GM23338 (cell line): ENCODE measurements at regions not wholly inside any gene's neighbourhood (a gene's known extent, or its start where the extent isn't known, plus 50 kb on each side); places are given as distances from the start of the nearest gene placed in this dataset.

ENCODE experiments used
- CREB1 ChIP-seq: fragments of 250-450 bp; sonication (Bioruptor Pico); IDR thresholded peaks from 2 replicates; pipeline ENCODE4 v1.5.0; 2020; ENCODE audit warnings: low read depth, mild to moderate bottlenecking, moderate library complexity
- EZH2 ChIP-seq: fragments of 200-600 bp; sonication (generic); IDR thresholded peaks from one replicate; pipeline ENCODE4 v1.8.0; 2017; ENCODE audit warnings: antibody characterized with exemption, mild to moderate bottlenecking, low read depth; ENCODE audit not compliant: unreplicated experiment
- EZH2phosphoT487 ChIP-seq: fragments of 200-600 bp; sonication (generic); IDR thresholded peaks from one replicate; pipeline ENCODE4 v1.8.1; 2018; ENCODE audit warnings: antibody characterized with exemption; ENCODE audit not compliant: unreplicated experiment
- JUNB ChIP-seq: IDR thresholded peaks from one replicate; pipeline ENCODE4 v1.6.1; 2016; ENCODE audit warnings: antibody characterized with exemption; ENCODE audit not compliant: unreplicated experiment
- NANOG ChIP-seq: IDR thresholded peaks from 2 replicates; pipeline ENCODE4 v1.6.1; 2016; ENCODE audit warnings: antibody characterized with exemption, borderline replicate concordance
- POLR2AphosphoS5 ChIP-seq: IDR thresholded peaks from 2 replicates; pipeline ENCODE4 v1.6.1; 2016; ENCODE audit warnings: antibody characterized with exemption, low read depth
- STAT1 ChIP-seq: IDR thresholded peaks from one replicate; pipeline ENCODE4 v1.6.1; 2016; ENCODE audit warnings: antibody characterized with exemption; ENCODE audit not compliant: unreplicated experiment
- ZNF331 ChIP-seq: fragments of 250-450 bp; sonication (Bioruptor Pico); IDR thresholded peaks from 2 replicates; pipeline ENCODE4 v1.5.0; 2020; ENCODE audit warnings: low read depth, mild to moderate bottlenecking, moderate library complexity
- TF ChIP-seq, protein P1 (sequence below), 2 experiments: fragments of 200-600 bp in 1 of 2; sonication (generic) in 1 of 2; conservative IDR thresholded peaks; 2 replicates each; pipeline versions ENCODE4 v1.5.1 to v1.6.1; 2016 to 2017; ENCODE audit warnings: antibody characterized with exemption in 2 of 2, low read depth in 2 of 2, mild to moderate bottlenecking in 2 of 2, moderate library complexity in 1 of 2
- TF ChIP-seq, protein P2 (sequence below): IDR thresholded peaks from one replicate; pipeline ENCODE4 v1.6.1; 2018; ENCODE audit warnings: antibody characterized with exemption; ENCODE audit not compliant: unreplicated experiment
- TF ChIP-seq, protein P3 (sequence below): IDR thresholded peaks from 2 replicates; pipeline ENCODE4 v1.6.1; 2016; ENCODE audit warnings: antibody characterized with exemption
- TF ChIP-seq, protein P4 (sequence below): fragments of 250-450 bp; sonication (Bioruptor Pico); IDR thresholded peaks from 2 replicates; pipeline ENCODE4 v1.5.0; 2020; ENCODE audit warnings: mild to moderate bottlenecking, moderate library complexity

DNA sequence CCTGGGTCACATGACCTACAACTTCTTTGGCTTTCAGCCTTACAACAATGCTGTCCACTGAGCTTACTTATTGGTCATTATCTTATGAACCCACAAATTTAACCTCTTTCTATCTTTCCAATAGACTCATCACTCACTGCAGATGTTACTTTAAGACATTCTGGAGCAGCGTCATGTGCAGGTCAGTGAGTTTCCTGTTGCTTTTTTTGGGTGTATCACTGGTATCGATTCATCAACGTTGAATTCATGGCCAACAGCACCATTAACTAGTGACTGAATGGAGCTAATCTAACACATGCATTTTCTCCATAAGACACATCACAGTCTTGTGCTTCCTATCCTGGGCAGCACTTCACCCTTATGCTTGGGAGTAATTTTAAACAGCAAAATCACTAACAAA, 672.6 kb upstream of the CDH18 start:
- TF ChIP-seq, protein P1, sequence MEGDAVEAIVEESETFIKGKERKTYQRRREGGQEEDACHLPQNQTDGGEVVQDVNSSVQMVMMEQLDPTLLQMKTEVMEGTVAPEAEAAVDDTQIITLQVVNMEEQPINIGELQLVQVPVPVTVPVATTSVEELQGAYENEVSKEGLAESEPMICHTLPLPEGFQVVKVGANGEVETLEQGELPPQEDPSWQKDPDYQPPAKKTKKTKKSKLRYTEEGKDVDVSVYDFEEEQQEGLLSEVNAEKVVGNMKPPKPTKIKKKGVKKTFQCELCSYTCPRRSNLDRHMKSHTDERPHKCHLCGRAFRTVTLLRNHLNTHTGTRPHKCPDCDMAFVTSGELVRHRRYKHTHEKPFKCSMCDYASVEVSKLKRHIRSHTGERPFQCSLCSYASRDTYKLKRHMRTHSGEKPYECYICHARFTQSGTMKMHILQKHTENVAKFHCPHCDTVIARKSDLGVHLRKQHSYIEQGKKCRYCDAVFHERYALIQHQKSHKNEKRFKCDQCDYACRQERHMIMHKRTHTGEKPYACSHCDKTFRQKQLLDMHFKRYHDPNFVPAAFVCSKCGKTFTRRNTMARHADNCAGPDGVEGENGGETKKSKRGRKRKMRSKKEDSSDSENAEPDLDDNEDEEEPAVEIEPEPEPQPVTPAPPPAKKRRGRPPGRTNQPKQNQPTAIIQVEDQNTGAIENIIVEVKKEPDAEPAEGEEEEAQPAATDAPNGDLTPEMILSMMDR (conservative IDR thresholded peaks at IDR 0.05; ENCODE audit: low read depth in 2 of 2), result no peak
- no peak for TF ChIP-seq EZH2phosphoT487
- no peak for TF ChIP-seq POLR2AphosphoS5
- TF ChIP-seq JUNB, result no peak
- no peak for TF ChIP-seq EZH2
- TF ChIP-seq, protein P2, sequence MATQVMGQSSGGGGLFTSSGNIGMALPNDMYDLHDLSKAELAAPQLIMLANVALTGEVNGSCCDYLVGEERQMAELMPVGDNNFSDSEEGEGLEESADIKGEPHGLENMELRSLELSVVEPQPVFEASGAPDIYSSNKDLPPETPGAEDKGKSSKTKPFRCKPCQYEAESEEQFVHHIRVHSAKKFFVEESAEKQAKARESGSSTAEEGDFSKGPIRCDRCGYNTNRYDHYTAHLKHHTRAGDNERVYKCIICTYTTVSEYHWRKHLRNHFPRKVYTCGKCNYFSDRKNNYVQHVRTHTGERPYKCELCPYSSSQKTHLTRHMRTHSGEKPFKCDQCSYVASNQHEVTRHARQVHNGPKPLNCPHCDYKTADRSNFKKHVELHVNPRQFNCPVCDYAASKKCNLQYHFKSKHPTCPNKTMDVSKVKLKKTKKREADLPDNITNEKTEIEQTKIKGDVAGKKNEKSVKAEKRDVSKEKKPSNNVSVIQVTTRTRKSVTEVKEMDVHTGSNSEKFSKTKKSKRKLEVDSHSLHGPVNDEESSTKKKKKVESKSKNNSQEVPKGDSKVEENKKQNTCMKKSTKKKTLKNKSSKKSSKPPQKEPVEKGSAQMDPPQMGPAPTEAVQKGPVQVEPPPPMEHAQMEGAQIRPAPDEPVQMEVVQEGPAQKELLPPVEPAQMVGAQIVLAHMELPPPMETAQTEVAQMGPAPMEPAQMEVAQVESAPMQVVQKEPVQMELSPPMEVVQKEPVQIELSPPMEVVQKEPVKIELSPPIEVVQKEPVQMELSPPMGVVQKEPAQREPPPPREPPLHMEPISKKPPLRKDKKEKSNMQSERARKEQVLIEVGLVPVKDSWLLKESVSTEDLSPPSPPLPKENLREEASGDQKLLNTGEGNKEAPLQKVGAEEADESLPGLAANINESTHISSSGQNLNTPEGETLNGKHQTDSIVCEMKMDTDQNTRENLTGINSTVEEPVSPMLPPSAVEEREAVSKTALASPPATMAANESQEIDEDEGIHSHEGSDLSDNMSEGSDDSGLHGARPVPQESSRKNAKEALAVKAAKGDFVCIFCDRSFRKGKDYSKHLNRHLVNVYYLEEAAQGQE, result no peak
- TF ChIP-seq, protein P3, sequence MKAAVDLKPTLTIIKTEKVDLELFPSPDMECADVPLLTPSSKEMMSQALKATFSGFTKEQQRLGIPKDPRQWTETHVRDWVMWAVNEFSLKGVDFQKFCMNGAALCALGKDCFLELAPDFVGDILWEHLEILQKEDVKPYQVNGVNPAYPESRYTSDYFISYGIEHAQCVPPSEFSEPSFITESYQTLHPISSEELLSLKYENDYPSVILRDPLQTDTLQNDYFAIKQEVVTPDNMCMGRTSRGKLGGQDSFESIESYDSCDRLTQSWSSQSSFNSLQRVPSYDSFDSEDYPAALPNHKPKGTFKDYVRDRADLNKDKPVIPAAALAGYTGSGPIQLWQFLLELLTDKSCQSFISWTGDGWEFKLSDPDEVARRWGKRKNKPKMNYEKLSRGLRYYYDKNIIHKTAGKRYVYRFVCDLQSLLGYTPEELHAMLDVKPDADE, result no peak
- no peak for TF ChIP-seq CREB1
- no peak for TF ChIP-seq NANOG
- TF ChIP-seq, protein P4, sequence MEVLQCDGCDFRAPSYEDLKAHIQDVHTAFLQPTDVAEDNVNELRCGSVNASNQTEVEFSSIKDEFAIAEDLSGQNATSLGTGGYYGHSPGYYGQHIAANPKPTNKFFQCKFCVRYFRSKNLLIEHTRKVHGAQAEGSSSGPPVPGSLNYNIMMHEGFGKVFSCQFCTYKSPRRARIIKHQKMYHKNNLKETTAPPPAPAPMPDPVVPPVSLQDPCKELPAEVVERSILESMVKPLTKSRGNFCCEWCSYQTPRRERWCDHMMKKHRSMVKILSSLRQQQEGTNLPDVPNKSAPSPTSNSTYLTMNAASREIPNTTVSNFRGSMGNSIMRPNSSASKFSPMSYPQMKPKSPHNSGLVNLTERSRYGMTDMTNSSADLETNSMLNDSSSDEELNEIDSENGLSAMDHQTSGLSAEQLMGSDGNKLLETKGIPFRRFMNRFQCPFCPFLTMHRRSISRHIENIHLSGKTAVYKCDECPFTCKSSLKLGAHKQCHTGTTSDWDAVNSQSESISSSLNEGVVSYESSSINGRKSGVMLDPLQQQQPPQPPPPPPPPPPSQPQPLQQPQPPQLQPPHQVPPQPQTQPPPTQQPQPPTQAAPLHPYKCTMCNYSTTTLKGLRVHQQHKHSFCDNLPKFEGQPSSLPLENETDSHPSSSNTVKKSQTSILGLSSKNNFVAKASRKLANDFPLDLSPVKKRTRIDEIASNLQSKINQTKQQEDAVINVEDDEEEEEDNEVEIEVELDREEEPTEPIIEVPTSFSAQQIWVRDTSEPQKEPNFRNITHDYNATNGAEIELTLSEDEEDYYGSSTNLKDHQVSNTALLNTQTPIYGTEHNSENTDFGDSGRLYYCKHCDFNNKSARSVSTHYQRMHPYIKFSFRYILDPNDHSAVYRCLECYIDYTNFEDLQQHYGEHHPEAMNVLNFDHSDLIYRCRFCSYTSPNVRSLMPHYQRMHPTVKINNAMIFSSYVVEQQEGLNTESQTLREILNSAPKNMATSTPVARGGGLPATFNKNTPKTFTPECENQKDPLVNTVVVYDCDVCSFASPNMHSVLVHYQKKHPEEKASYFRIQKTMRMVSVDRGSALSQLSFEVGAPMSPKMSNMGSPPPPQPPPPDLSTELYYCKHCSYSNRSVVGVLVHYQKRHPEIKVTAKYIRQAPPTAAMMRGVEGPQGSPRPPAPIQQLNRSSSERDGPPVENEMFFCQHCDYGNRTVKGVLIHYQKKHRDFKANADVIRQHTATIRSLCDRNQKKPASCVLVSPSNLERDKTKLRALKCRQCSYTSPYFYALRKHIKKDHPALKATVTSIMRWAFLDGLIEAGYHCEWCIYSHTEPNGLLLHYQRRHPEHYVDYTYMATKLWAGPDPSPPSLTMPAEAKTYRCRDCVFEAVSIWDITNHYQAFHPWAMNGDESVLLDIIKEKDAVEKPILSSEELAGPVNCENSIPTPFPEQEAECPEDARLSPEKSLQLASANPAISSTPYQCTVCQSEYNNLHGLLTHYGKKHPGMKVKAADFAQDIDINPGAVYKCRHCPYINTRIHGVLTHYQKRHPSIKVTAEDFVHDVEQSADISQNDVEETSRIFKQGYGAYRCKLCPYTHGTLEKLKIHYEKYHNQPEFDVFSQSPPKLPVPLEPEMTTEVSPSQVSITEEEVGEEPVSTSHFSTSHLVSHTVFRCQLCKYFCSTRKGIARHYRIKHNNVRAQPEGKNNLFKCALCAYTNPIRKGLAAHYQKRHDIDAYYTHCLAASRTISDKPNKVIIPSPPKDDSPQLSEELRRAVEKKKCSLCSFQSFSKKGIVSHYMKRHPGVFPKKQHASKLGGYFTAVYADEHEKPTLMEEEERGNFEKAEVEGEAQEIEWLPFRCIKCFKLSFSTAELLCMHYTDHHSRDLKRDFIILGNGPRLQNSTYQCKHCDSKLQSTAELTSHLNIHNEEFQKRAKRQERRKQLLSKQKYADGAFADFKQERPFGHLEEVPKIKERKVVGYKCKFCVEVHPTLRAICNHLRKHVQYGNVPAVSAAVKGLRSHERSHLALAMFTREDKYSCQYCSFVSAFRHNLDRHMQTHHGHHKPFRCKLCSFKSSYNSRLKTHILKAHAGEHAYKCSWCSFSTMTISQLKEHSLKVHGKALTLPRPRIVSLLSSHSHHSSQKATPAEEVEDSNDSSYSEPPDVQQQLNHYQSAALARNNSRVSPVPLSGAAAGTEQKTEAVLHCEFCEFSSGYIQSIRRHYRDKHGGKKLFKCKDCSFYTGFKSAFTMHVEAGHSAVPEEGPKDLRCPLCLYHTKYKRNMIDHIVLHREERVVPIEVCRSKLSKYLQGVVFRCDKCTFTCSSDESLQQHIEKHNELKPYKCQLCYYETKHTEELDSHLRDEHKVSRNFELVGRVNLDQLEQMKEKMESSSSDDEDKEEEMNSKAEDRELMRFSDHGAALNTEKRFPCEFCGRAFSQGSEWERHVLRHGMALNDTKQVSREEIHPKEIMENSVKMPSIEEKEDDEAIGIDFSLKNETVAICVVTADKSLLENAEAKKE (CRISPR knock-in tag), result no peak
- no peak for TF ChIP-seq STAT1
- TF ChIP-seq ZNF331 (CRISPR knock-in tag), result no peak
